ENCODE measurements at regions not wholly inside any gene's neighbourhood (a gene's known extent, or its start where the extent isn't known, plus 50 kb on each side); places are given as distances from the start of the nearest gene placed in this dataset.

DNA sequence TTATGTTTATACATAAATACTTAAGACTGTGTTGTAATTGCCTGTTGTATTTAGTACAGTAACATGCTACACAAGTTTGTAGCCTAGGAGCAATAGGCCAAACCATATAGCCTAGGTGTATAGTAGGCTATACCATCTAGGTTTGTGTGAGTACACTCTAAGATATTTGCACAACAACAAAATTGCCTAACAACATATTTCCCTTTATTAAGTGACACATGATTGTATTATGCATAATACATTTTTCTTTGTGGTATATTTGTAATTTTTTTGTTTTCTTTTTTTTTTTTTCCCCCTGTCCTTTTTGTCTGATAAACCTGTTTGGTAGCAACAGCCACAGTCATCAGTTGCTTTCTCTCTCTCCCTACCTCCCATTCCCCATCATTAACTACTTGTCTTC lies 945.6 kb downstream of the ZPLD1 start:
- Histone ChIP-seq H2AFZ (ENCODE audit: low read depth, low read length) (no peak overlapping the region), H3K4me2 (ENCODE audit: low read length) (no peak overlapping the region), H3K9me2 (ENCODE audit: insufficient read depth, low read length) (no peaks in the 10 kb centered on the region), H3K27me3 (ENCODE audit: insufficient read depth, low read depth, low read length) (no peaks in the 10 kb centered on the region), H3K9me3 (ENCODE audit: low read length) (no peaks in the 10 kb centered on the region), H3K36me3 (ENCODE audit: insufficient read depth, low read length) (no peaks in the 10 kb centered on the region), H3K9ac (ENCODE audit: low read length) (no peak overlapping the region), H3K4me3 (ENCODE audit: low read length) (no peak overlapping the region), H3F3A (ENCODE audit: insufficient read depth, low read length, poor library complexity, severe bottlenecking) (no peaks in the 10 kb centered on the region), H3K27ac (ENCODE audit: low read length) (no peak overlapping the region), H3K79me2 (replicated peaks; ENCODE audit: insufficient read depth, low read length) (no peaks in the 10 kb centered on the region), H4K20me1 (ENCODE audit: insufficient read depth) (no peaks in the 10 kb centered on the region)
- TF ChIP-seq CTCF (IDR thresholded peaks at IDR 0.05; ENCODE audit: poor library complexity, severe bottlenecking): no peak
- TF ChIP-seq MXI1 (conservative IDR thresholded peaks at IDR 0.05; ENCODE audit: poor library complexity, severe bottlenecking): no peak
- TF ChIP-seq EP300 (conservative IDR thresholded peaks at IDR 0.05; ENCODE audit: poor library complexity, severe bottlenecking): no peak
- no peak for TF ChIP-seq TAF1 (IDR thresholded peaks at IDR 0.05; ENCODE audit: low read depth)
- TF ChIP-seq EZH2 (IDR thresholded peaks at IDR 0.05; ENCODE audit: borderline replicate concordance, insufficient read depth, low read length, poor library complexity, severe bottlenecking): no peak
- no peak for TF ChIP-seq REST (IDR thresholded peaks at IDR 0.05; ENCODE audit: borderline replicate concordance)
- no peak for TF ChIP-seq SMC3 (conservative IDR thresholded peaks at IDR 0.05; ENCODE audit: poor library complexity)
- TF ChIP-seq POLR2AphosphoS5 (IDR thresholded peaks at IDR 0.05): no peak
- TF ChIP-seq RAD21 (conservative IDR thresholded peaks at IDR 0.05): no peak

DNA sequence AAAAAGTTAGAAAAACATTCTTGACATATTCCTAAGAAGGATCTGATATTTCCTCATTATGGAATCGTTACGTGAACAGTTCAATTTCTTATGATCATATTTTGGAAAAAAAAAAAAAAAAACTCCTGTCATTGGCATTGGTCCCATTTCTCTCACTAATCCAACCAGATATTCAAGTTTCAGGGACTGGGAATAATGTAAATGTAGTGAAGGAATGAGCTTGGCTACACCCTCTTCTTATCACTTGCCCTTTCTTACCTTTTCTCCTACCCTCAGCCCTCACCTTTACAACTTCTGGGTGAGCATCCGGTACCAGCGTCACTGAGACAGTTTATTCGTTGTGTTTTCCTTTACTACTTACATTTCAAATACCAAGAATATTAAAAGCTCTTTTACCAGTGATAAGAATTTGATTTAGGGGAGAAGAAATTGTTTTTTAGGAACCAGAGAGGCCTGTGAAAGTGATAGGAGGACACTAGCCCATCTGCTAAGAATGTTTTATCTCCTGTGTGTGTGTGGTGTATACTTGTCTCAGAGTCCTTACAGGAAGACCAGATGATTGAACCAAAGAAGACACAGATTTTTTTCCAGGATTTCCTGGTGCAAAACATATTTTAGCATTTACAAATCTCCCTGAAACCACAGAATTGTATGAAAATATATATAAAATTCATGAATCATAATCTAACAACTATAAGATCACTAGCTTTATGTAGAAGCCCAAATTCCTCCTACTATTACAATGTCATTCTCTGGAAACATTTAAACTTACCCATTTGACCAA lies 946.7 kb downstream of the ZPLD1 start:
- Histone ChIP-seq H3K79me2 (replicated peaks; ENCODE audit: insufficient read depth, low read length) (no peaks in the 10 kb centered on the region), H2AFZ (ENCODE audit: low read depth, low read length) (no peak overlapping the region), H3K4me3 (ENCODE audit: low read length) (no peak overlapping the region), H3F3A (ENCODE audit: insufficient read depth, low read length, poor library complexity, severe bottlenecking) (no peaks in the 10 kb centered on the region), H4K20me1 (ENCODE audit: insufficient read depth) (no peaks in the 10 kb centered on the region), H3K9ac (ENCODE audit: low read length) (no peak overlapping the region), H3K9me3 (ENCODE audit: low read length) (no peaks in the 10 kb centered on the region), H3K27ac (ENCODE audit: low read length) (no peak overlapping the region), H3K9me2 (ENCODE audit: insufficient read depth, low read length) (no peaks in the 10 kb centered on the region), H3K4me2 (ENCODE audit: low read length) (no peak overlapping the region), H3K27me3 (ENCODE audit: insufficient read depth, low read depth, low read length) (no peaks in the 10 kb centered on the region), H3K36me3 (ENCODE audit: insufficient read depth, low read length) (no peaks in the 10 kb centered on the region)
- TF ChIP-seq CTCF (IDR thresholded peaks at IDR 0.05; ENCODE audit: poor library complexity, severe bottlenecking) (no peak), POLR2AphosphoS5 (IDR thresholded peaks at IDR 0.05) (no peak), SMC3 (conservative IDR thresholded peaks at IDR 0.05; ENCODE audit: poor library complexity) (no peak), TAF1 (IDR thresholded peaks at IDR 0.05; ENCODE audit: low read depth) (no peak), MXI1 (conservative IDR thresholded peaks at IDR 0.05; ENCODE audit: poor library complexity, severe bottlenecking) (no peak), REST (IDR thresholded peaks at IDR 0.05; ENCODE audit: borderline replicate concordance) (no peak), RAD21 (conservative IDR thresholded peaks at IDR 0.05) (no peak), EP300 (conservative IDR thresholded peaks at IDR 0.05; ENCODE audit: poor library complexity, severe bottlenecking) (no peak), EZH2 (IDR thresholded peaks at IDR 0.05; ENCODE audit: borderline replicate concordance, insufficient read depth, low read length, poor library complexity, severe bottlenecking) (no peak)
